ENCODE measurements at regions not wholly inside any gene's neighbourhood (a gene's known extent, or its start where the extent isn't known, plus 50 kb on each side); places are given as distances from the start of the nearest gene placed in this dataset.

- no peak for DNase-seq
These were observed 78.0 kb upstream of the DRD2 start for GRCh38 chr11:113553235-113553634.

- DNase-seq: no peak
These were observed 77.1 kb upstream of the DRD2 start for GRCh38 chr11:113552271-113552670.

- no peak for DNase-seq
These were observed 76.4 kb upstream of the DRD2 start for GRCh38 chr11:113551645-113552044.

- no peak for DNase-seq
These were observed 74.7 kb upstream of the DRD2 start for GRCh38 chr11:113549611-113550578.

GRCh38 chr11:113549061-113549460 lies 73.9 kb upstream of the DRD2 start:
- DNase-seq: no peak

- DNase-seq: no peak
These were observed 72.5 kb upstream of the DRD2 start for GRCh38 chr11:113547739-113548138.

GRCh38 chr11:113546757-113547507 lies 71.7 kb upstream of the DRD2 start:
- DNase-seq: no peak

GRCh38 chr11:113542420-113542819 lies 67.2 kb upstream of the DRD2 start:
- no peak for DNase-seq

- DNase-seq: no peak
These were observed 65.5 kb upstream of the DRD2 start for GRCh38 chr11:113540416-113541330.

GRCh38 chr11:113538451-113539412 lies 63.5 kb upstream of the DRD2 start:
- no peak for DNase-seq

GRCh38 chr11:113534625-113535024 lies 59.4 kb upstream of the DRD2 start:
- no peak for DNase-seq

GRCh38 chr11:113533425-113533698 lies 58.2 kb upstream of the DRD2 start:
- DNase-seq: no peak

GRCh38 chr11:113532697-113533424 lies 57.7 kb upstream of the DRD2 start:
- peak; percentile 4 to 34 (median 14) for DNase-seq

GRCh38 chr11:113531575-113532451 lies 56.6 kb upstream of the DRD2 start:
- DNase-seq: no peak

GRCh38 chr11:113531083-113531482 lies 55.9 kb upstream of the DRD2 start:
- no peak for DNase-seq

- DNase-seq: no peak
These were observed 54.4 kb upstream of the DRD2 start for GRCh38 chr11:113529606-113530005.

- DNase-seq: no peak
These were observed 53.8 kb upstream of the DRD2 start for GRCh38 chr11:113528982-113529381.

GRCh38 chr11:113526521-113526920 lies 51.3 kb upstream of the DRD2 start:
- no peak for DNase-seq

Measured in activated CD4-positive, CD25-positive, alpha-beta regulatory T cell (primary cell).